Right ventricle myocardium inferior (tissue), 1 donor: ENCODE measurements at regions not wholly inside any gene's neighbourhood (a gene's known extent, or its start where the extent isn't known, plus 50 kb on each side); places are given as distances from the start of the nearest gene placed in this dataset.
"Not testable (repeated sequence)": the region's sequence is repeated elsewhere in the genome, so short reads cannot be mapped to it uniquely, and the experiment has no call there.

Experiments used
- ATAC-seq: fragments of 200-7000 bp; cut with Tn5 transposase; one replicate; pipeline ENCODE4 v1.9.1; 2020; ENCODE audit warnings: mild to moderate bottlenecking, moderate library complexity
- DNase-seq: peaks from one replicate; pipeline ENCODE4 v3.0.0; 2021; ENCODE audit errors: missing footprints
- intact Hi-C: fragments of 100-400 bp; cut with DNase I; formaldehyde crosslinking; loops from one replicate; pipeline ENCODE4 v1.11.0; 2022
- donor health status: DM: no; HTN: yes; CAD: no; lungs with severe emphysema.

DNA sequence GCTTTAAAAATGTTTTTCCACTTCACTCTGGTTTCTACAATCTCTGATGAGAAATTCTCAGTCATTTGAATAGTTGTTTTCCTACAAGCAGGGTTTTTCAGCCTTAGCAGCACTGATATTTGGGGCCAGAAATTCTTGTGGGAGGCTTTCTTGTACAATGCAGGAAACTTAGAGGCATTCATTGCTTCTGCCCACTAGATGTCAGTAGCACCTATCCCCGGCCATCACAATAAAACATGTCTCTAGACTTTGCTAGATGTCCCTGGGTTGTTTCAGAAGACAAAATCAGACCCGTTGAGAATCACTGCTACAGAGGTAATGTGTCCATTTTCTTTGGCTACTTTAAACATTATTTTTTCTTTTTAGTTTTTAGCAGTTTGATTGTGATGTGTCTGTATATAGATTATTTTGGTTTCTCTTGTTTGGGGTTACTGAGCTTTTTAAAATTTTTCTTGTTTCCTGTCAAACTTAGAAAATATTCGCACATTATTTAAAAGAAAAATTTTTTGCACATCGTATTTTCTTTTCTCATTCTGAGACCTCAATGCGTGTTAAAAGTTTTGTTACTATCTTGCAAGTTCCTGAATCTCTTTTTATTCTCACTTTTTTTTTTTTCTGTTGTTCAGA is 60.8 kb upstream of the CCDC179 start:
- ATAC-seq (no peak), DNase-seq (no peak)
- intact Hi-C loops = no loop called here

DNA sequence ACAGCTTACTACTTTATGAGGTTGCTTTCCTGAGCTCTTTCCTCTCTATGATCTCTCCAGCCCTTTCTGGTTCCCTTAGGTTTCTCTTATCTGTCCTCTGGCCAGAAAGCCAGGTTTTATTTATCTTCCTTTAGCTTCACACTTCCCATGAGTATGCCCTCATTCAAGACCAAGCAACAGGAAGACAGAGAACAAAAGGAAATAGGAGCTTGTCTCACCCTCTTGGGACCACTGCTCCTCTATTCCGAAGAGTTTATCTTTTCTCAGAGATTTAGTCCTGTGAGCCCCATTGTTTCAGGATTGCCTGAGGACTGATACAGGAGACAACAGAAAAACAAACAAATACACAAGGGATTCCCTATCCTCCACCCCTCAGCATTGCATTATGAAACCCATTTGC is 62.4 kb upstream of the CCDC179 start:
- ATAC-seq = no peak
- DNase-seq = no peak
- intact Hi-C loops = no loop called here

DNA sequence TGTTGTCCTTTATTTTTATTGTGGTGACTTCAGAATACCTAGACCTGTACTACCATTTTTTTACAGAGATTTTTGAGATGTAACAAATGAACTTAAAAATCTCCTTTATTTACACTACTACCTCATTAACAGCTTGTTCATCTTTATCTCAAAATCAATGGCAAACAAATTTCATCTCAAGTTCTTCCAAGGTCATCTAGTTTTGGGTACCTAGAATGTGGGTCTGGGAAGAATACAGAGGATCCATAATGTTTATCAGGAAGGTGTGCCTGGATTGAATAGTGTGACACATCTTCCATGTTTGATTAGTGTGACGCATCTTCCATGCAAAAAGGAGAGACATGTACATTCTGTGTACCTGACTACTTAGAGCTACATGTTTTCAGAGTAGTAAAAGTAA is 63.3 kb upstream of the CCDC179 start:
- no peak for ATAC-seq
- DNase-seq = no peak
- intact Hi-C loops = no loop called here

DNA sequence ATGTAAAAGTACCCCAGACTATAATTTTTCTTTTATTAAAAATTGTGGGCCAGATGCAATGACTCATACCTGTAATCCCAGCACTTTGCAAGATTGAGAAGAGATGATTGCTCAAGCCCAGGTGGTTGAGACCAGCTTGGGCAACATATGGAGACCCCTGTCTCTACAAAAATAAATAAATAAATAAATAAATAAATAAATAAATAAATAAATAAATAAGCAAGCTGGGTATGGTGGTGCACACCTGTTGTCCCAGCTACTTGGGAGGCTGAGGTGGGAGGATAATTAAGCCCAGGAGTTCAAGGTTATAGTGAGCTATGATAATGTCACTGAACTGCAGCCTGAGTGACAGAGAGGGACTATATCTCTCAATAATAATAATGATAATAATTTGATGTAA is 66.1 kb upstream of the CCDC179 start:
- intact Hi-C loops = no loop called here
- DNase-seq (no peak), ATAC-seq (no peak)

DNA sequence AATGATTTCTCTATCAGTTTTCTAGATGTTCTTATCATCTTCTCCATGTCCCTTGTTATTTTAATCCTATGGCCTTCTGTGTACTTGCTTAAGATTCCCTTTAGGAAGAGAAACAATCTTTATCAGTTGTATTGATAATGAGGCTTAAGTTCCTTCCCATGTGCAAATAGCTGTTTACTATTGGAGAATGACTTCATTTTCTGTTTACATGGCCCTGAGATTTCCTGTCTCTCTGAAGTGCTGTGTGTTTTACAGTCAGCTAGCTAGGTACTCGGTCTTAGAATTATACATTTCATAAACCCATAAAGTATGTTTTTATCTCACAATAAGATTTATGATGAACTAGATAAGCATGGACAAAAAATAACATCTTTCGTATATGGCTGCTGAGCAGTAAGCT is 67.5 kb upstream of the CCDC179 start:
- ATAC-seq (no peak), DNase-seq (no peak)
- intact Hi-C loops = no loop called here

DNA sequence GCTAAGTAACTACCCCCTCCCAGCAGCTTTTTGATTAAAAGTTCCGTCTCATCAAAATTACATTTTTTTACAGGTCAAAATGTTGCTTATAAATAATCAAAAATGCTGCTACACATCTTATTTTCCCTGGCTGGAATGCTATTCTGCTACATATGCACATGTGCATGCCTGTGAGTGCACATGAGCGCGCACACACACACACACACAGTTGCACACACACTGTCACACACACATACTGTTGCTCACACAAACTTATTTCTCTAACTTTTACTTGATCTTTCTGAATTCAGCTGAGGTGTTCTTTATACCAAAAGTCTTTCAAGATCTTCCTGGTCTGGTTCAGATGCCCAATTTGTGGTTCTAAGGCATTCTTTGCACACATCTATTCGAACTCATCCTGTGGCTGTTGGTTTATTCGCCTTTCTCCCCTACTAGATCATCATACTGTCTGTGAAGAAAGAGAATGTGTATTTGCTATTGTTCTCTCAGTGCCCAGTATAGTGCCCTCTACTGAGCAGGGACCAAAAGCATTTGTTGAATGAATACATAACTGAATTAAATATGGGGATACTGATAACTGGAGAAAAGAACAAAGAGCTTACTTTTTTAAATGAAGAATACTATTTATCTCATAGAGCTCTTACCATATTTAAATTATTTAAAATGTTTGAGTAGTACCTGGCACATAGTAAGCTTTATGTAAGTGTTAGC is 68.1 kb upstream of the CCDC179 start:
- ATAC-seq = no peak
- intact Hi-C loops = no loop called here
- no peak for DNase-seq

DNA sequence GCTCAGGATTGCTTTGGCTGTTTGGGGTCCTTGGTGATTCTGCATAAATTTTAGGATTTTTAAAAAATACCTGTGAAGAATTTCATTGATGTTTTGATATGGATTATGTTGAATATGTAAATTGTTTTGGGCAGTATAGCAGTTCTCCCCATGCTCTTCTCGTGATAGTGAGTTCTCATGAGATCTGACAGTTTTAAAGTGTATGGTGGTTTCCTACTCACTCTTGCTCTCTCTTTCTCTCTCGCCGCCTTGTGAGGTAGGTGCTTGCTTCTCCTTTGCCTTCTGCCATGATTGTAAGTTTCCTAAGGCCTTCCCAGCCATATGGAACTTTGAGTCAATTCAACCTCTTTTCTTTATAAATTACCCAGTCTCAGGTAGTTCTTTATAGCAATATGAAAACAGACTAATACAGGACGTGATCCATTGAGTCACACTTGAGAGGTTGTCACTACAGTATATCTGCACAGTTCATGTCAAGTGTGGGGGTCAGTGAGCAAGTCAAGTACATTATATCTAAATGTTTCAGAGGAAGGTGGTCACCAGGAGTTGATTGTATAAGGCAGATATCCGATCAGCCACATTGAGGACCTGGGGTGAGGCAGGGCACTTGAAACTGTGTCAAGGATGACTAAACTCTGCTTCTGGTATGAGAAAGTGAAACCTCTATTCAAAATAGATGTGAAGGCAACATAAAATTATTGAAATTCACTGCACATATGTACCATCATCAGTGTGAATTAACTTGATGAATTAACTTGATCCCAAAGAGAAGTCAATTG is 70.7 kb upstream of the CCDC179 start:
- intact Hi-C loops = no loop called here
- ATAC-seq = no peak
- DNase-seq = no peak

DNA sequence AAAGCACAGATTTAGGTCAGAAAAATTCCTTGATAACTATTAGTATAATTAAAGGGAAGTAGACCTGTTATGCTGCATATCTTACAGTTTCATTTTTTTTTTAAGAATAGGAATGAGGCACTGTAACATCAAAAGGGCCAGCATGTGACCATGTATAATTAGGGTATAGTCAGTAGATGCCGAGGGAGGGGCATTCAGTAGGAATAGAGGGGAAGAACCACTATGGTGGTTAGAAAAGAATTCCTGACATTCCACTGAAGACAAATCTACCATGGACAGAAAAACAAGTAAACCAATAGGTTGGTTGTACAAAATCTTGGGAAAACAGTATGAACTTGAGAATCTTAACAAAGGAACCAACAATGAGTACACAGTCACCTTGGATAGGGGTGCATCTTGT is 78.4 kb upstream of the CCDC179 start:
- DNase-seq (no peak), ATAC-seq (no peak)
- intact Hi-C loops = no loop called here

DNA sequence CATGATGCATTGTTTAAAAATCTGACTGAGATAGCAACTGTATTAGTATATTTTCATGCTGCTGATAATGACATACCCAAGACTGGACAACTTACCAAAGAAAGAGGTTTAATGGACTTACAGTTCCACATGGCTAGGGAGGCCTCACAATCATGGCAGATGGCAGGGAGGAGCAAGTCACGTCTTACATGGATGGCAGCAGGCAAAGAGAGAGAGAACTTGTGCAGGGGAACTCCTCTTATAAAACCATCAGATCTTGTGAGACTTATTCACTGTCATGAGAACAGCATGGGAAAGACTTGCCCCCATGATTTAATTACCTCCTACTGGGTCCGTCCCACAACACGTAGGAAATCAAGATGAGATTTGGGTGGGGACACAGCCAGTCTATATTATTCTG is 81.3 kb upstream of the CCDC179 start:
- DNase-seq, ATAC-seq, intact Hi-C loops: not testable (repeated sequence)

DNA sequence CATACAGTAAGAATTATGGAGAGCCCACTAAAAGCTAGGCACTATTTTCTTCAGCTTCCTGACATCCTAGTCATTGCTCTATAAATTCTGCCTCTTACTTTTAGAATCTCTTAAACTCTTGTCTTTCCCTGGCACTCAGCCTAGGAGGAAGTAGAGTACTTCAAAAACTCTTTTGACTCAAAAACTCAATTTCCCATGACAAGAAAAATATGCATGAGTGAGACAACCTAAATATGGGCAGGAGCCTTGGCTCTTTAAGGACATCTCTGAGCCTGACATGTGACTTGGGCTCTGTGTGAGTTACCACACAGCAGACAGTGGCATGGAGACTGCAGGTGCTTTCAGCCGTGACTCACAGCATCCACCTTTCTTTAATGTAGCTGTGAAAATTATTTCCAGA is 97.5 kb upstream of the CCDC179 start:
- intact Hi-C loops = no loop called here
- DNase-seq (no peak), ATAC-seq (no peak)

DNA sequence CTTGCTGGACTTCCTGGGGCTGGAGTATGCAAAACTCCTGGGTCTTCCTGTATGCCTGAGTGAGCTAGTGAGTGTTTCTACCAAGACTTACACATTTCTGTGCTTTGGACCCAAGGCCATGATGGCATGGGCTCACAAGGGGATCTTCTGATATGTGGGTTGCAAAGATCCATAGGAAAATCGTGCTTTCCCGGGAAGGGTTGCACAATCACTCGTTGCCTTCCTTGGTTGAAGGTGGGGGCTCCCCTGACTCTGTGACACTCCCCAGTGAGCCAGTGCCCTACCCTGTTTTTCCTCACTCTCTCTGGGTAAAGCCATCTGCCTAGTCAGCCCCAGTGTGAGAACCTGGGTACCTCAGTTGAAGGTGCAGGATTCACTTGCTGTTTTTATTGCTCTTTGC is 114.0 kb upstream of the CCDC179 start:
- ATAC-seq (no peak), DNase-seq (no peak)
- intact Hi-C loops = no loop called here

DNA sequence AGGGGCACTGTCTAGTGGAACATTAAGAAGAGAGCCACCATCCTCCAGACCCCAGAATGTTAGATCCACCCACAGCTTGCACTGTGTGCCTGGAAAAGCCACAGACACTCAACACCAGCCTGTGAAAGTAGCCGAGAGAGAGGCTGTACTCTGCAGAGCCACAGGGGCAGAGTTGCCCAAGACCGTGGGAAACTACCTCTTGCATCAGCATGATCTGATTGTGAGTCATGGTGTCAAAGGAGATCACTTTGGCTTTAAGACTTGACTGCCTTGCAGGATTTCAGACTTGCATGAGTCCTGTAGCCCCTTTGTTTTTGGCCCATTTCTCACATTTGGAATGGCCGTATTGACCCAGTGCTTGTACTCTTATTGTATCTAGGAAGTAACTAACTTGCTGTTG is 115.9 kb upstream of the CCDC179 start:
- intact Hi-C loops = no loop called here
- ATAC-seq (no peak), DNase-seq (no peak)

DNA sequence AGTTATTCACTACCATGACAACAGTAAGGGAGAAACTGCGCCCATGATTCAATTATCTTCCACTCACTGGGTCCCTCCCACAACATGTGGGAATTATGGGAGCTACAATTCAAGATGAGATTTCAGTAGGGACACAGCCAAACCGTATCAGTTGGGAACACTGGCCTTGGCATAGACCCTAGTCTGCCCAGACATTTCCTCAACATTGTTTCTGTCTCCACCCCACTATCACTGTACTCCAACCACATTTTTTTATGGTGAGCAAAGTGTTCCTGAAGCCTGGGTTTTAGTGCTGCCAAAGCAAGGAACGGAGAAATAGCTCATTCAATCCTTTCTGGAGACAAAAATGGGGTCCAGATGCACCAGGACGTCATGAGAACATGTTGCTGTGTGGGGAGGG is 122.6 kb upstream of the CCDC179 start:
- intact Hi-C loops = no loop called here
- DNase-seq (no peak), ATAC-seq (no peak)

DNA sequence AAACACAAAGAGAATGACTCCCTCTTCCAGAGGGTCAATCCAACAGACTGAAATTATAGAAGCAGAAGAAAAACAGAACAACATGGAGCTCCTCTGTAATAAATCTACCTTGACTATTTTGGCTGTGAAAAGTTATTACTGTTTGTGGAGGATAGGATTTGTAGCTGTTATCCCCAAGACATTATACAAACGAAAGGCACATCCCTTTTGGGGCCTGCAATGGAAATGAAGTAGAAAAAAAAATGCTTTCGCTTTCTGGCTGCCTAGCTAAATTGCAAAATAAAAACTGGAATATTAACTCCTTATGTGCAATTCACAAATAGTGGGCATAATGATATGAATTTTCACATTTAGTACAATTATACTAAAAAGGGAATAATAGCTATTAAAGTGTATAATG is 123.8 kb upstream of the CCDC179 start:
- intact Hi-C loops = no loop called here
- ATAC-seq (no peak), DNase-seq (no peak)

DNA sequence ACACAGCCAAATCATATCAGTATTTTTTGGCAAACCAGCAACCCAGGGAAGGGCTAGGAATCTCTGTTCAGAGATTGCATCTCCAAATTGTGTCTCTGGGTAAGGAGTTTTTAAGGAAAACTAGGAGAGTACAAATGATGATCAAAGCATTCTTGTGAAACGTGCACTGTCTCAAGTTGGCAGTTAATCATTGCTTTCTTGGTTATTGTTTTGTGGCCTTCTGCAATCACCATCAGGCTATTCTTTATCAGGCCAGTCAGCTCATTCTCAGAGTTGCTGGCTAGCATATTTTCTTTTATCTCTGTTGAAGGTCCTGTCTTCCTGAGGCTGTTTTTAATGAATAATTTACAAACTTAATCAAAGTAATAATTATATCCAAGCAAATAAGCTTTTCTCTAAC is 129.1 kb upstream of the CCDC179 start:
- DNase-seq (no peak), ATAC-seq (no peak)
- intact Hi-C loops = no loop called here

DNA sequence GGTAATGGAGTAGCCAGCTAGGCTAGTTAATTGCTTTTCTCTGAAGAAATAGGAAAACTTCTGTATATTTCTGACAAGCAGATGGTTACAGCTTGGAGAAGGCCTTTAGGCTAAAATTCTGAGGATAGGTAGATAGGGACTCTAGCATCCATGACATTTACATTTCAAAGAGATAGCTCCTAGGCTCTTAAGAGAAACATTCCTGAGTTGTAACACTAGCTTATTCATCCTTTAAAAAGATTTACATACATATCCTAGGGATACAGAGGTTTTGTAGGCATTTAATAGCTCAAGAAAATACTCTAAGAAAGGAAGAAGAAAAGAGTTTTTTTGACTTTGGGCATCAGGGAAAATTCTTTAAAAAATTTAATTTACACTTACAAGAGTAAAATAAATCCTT is 130.9 kb upstream of the CCDC179 start:
- ATAC-seq (no peak), DNase-seq (no peak)
- intact Hi-C loops = no loop called here

DNA sequence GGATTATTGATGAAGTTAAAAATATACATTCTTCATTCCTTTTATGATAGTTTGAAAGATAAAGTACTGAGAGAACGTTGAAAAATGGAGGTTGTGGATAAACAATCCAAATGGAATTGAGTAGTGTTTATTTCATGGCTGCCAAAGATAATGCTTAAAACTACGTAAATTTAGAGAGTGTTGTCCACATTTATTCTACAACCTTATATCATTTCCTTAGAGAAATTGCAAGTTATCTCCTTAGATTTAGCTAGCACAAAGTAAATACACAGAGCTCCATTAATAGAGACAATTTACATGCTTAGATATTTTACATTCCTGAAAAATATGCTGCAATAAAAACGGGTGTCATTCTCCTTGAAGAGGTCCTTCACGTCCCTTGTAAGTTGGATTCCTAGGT is 146.5 kb upstream of the CCDC179 start:
- no peak for ATAC-seq
- intact Hi-C loops = no loop called here

DNA sequence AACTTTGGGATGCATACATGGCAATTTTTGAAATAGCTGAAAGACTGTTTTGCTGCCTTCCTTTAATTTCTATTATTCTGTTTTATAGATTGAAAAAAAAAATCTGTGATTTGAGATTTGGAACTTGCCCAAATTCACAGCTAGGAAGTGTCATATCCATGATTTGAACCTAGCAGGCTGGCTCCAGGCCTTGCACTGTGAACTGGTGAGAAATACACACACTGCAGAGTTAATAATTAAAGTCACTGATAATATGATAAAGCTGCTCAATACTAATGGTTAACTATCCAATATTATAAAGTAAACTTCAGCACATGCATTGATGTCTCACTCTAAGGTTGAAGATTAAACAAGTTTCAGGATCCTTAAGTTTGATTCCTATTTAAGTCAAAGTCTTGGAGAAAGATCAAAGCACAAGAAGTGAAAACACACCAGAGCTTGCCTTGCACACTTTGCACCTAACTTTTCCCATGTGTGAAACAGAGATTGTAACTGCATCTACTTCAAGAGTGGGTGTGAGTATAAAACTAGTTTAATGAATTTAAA is 150.6 kb upstream of the CCDC179 start:
- ATAC-seq (no peak), DNase-seq (no peak)
- intact Hi-C loops = no loop called here

More for the DNA sequence above, 146.5 kb upstream of the CCDC179 start:
- no peak for DNase-seq

DNA sequence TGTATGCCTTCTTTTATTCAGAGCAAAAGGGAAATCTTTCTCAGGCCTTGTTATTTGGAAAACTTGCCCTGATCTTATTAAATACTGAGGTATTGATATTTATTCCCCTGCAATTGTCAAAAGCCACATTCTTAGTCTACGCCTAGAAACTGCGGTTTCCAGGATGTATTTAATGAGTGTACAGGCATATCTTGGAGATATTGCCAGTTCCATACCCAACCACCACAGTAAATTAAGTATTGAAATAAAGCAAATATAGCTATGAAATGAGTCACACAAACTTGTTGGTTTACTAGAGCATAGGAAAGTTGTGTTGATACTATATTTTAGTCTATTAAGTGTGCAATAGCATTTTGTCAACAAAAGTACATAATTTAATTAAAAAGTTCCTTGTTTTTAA is 152.7 kb upstream of the CCDC179 start:
- DNase-seq = no peak
- intact Hi-C loops = no loop called here

DNA sequence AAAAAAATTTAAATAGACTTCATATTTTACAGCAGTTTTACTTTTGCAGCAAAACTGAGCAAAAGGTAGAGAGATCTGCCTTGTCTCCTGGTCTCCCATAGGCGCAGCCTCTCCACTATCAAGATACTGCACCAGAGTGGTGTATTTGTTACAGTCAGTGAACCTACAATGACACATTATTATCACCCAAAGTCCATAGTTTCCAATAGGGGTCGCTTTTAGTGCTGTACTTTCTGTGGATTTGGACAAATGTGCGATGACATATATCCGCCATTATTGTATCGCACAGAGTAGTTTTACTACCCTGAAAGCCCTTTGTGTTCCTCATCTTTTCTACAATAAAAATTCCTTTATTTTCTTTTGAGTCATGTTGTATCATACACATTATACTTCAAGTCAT is 153.2 kb upstream of the CCDC179 start:
- ATAC-seq (no peak), DNase-seq (no peak)
- intact Hi-C loops = no loop called here

More for the DNA sequence above, 152.7 kb upstream of the CCDC179 start:
- no peak for ATAC-seq
